ENCODE measurements at regions not wholly inside any gene's neighbourhood (a gene's known extent, or its start where the extent isn't known, plus 50 kb on each side); places are given as distances from the start of the nearest gene placed in this dataset.

DNA sequence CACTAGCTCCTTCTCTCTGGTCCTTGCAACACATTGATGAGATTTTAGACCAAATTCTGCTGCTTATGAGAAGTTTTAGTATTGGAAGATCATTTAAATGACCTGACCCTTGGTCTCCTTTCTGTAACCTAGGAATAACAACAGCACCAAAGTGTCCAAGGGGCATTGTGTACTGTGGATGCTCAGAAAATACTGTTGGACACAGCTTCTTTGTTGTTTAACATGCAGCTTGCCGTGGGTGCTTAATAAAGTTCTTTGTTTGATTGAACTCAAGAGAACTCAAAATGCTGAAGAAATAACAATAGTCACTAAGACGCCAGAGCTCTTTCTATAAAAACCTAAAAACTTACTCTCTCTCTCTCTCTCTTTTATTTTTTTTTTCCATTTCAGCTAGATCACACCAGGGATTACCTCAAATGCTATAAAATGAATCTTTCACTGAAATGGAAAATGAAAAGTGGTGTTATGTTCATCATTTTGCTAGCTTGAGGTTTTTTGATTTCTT is 548.9 kb upstream of the CDH8 start:
- DNase-seq (ENCODE audit: extremely low read depth in 1 of 2, low read depth in 1 of 2), result no peak

GRCh38 chr16:62583414-62583813 is 547.2 kb upstream of the CDH8 start:
- no peak for DNase-seq (ENCODE audit: extremely low read depth in 1 of 2, low read depth in 1 of 2)

- no peak for DNase-seq (ENCODE audit: extremely low read depth in 1 of 2, low read depth in 1 of 2)
These were observed 537.2 kb upstream of the CDH8 start for GRCh38 chr16:62573466-62573865.

DNA sequence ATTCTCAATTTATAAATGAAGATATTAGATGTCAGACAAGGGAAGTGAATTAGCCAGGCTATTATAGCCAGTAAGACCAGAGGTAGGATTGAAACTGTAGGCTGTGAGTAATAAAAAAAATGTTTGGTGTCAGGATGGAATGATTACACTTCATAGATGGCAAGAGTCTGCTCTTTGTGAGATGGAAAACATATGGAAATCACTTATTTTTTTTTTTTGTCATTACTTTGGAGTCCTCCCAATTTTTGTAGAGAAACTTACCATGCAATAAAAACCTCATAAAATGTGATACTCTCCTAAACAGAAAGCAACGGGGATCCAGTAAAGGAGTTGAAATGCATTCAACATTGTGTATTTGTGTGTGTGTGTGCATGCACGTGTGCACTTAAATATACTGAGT is 532.7 kb upstream of the CDH8 start:
- no peak for DNase-seq (ENCODE audit: extremely low read depth in 1 of 2, low read depth in 1 of 2)

DNA sequence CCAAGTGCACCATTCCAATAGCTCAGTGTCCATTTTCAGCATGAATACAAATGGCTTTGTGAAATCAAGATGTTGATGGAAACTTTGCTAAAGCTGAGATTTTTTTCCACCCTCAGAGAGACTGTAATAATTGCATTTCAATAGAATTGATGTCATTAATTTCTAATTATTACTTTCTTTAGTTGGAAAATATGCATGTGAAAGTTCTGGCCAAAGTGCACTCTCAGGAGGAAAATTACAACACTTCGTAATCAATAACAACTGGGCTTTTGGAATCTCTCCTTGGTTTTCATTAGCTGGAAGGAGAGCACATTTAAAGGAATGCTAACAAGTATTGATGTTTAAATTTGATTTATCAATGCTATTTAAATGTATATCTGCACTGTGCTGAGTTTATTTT is 529.5 kb upstream of the CDH8 start:
- DNase-seq (ENCODE audit: extremely low read depth in 1 of 2, low read depth in 1 of 2), result no peak

DNA sequence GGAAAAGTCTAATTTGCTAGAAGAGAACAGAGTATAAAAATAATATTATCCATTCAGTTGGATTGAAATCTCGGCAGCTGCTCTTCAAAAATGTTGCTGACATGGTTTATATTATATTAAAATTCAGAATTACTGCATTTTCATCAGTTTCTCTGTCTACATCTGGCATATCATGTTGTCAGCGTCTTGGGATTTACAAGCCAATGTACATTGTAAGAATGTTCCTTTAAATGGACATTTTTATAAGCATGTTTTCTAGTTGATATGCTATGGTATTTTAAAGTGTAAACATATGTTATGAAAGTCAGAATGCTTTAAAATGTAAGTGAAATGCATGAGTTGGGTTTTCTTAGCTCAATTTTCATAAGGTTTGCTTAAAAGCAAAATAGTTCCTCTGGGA is 528.1 kb upstream of the CDH8 start:
- DNase-seq (ENCODE audit: extremely low read depth in 1 of 2, low read depth in 1 of 2), result no peak

GRCh38 chr16:62562121-62562520 is 525.9 kb upstream of the CDH8 start:
- no peak for DNase-seq (ENCODE audit: extremely low read depth in 1 of 2, low read depth in 1 of 2)

DNA sequence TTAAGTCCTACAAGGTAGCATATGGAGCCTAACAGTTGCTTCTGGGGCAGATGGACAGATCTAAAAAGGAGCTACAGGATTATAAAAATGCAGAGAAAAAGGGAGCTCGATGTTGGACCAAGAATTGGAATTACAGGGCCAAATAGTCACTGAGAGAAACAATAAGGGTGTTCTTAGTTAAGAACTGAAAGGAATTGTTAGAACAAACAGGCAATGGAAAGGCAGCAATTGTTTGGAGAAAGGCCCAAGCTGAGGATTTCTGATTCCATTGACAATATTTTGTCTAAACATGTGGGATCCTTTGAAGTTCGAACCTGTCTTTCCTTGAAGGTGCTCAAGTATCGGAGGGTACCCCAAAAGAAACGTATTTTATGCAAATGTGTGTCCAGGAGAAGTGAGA is 513.6 kb upstream of the CDH8 start:
- no peak for DNase-seq (ENCODE audit: extremely low read depth in 1 of 2, low read depth in 1 of 2)

GRCh38 chr16:62548095-62548494 is 511.9 kb upstream of the CDH8 start:
- no peak for DNase-seq (ENCODE audit: extremely low read depth in 1 of 2, low read depth in 1 of 2)

GRCh38 chr16:62546701-62547100 is 510.5 kb upstream of the CDH8 start:
- DNase-seq (ENCODE audit: extremely low read depth in 1 of 2, low read depth in 1 of 2), result no peak

GRCh38 chr16:62545039-62545438 is 508.8 kb upstream of the CDH8 start:
- DNase-seq (ENCODE audit: extremely low read depth in 1 of 2, low read depth in 1 of 2), result no peak

GRCh38 chr16:62543516-62543915 is 507.3 kb upstream of the CDH8 start:
- DNase-seq (ENCODE audit: extremely low read depth in 1 of 2, low read depth in 1 of 2), result no peak

- no peak for DNase-seq (ENCODE audit: extremely low read depth in 1 of 2, low read depth in 1 of 2)
These were observed 503.4 kb upstream of the CDH8 start for GRCh38 chr16:62539657-62540056.

DNA sequence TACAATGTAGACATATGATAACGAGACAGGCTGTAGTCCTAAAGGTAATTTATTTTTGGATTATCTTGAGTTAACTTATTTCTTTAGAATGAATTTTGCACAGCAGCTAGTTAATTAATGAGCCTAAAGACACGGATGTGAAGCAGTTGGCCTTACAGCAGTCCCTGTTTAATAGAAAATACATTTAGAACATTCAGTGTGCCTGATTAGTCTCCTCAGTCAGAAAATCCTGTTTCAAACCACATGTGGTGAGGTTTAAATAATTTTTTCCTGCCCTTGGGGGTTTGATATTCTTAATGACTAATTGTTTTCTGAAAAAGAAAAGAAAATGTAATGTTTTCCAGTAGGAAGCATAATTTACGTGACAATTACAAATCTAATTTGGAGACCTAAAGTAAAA is 494.2 kb upstream of the CDH8 start:
- DNase-seq (ENCODE audit: extremely low read depth in 1 of 2, low read depth in 1 of 2), result no peak

- no peak for DNase-seq (ENCODE audit: extremely low read depth in 1 of 2, low read depth in 1 of 2)
These were observed 479.8 kb upstream of the CDH8 start for GRCh38 chr16:62516001-62516400.

GRCh38 chr16:62503073-62503472 is 466.8 kb upstream of the CDH8 start:
- DNase-seq (ENCODE audit: extremely low read depth in 1 of 2, low read depth in 1 of 2), result no peak

- DNase-seq (ENCODE audit: extremely low read depth in 1 of 2, low read depth in 1 of 2), result no peak
These were observed 442.7 kb upstream of the CDH8 start for GRCh38 chr16:62478903-62479458.

GRCh38 chr16:62477796-62478195 is 441.6 kb upstream of the CDH8 start:
- DNase-seq (ENCODE audit: extremely low read depth in 1 of 2, low read depth in 1 of 2), result no peak

GRCh38 chr16:62475573-62475972 is 439.3 kb upstream of the CDH8 start:
- DNase-seq (ENCODE audit: extremely low read depth in 1 of 2, low read depth in 1 of 2), result no peak

- no peak for DNase-seq (ENCODE audit: extremely low read depth in 1 of 2, low read depth in 1 of 2)
These were observed 426.7 kb upstream of the CDH8 start for GRCh38 chr16:62462971-62463370.

DNA sequence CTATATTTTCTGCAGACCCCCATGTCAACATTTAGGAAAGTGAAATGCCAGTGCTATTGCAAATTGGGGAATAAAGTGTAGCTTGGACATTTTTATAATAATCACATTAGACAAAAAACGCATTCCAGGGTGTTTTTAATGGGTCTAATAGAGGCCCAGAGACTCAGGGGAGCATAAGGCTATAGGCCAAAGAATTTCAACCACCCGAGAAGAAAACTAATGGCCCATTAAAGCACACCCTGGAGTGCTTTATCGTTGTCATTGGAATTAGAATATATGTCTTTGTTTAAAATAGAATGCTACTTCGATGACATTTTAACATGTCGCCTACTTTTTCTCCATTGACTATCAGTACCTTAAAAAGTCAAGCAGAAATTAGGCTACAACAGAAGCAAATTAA is 414.1 kb upstream of the CDH8 start:
- DNase-seq (ENCODE audit: extremely low read depth in 1 of 2, low read depth in 1 of 2), result no peak

GRCh38 chr16:62445909-62446308 is 409.7 kb upstream of the CDH8 start:
- no peak for DNase-seq (ENCODE audit: extremely low read depth in 1 of 2, low read depth in 1 of 2)

- DNase-seq (ENCODE audit: extremely low read depth in 1 of 2, low read depth in 1 of 2), result no peak
These were observed 388.0 kb upstream of the CDH8 start for GRCh38 chr16:62424206-62424605.

Measured in stimulated activated CD8-positive, alpha-beta memory T cell treated with anti-CD3 and anti-CD28 coated beads, Interleukin-7, amount 100 ng/mL, for 48 hours (primary cell).